HCT116 (cell line): ENCODE measurements at regions not wholly inside any gene's neighbourhood (a gene's known extent, or its start where the extent isn't known, plus 50 kb on each side); places are given as distances from the start of the nearest gene placed in this dataset.

Experiments used
- ATAC-seq: fragments of 200-7000 bp; cut with Tn5 transposase; 2 replicates; pipeline ENCODE4 v1.9.1; 2020; ENCODE audit warnings: mild to moderate bottlenecking, moderate library complexity
- BruUV-seq: library from RNA; stranded (reverse); fragments of 400-500 nt; replicated peaks from 2 replicates; lab custom pipeline; 2021; lab: Mats Ljungman, UMichigan
- CTCF ChIA-PET: fragments of 300-600 bp; sonication (Branson Sonifier 250); formaldehyde crosslinking; loops from one replicate; lab custom pipeline; 2021; ENCODE audit warnings: antibody characterized with exemption; lab: Charles Lee
- POLR2A ChIA-PET: fragments of 300-600, 350-600 bp; sonication (Branson Sonifier 250); formaldehyde crosslinking; loops from one replicate; lab custom pipeline; 2021; ENCODE audit warnings: antibody characterized with exemption; lab: Charles Lee
- RAD21 ChIA-PET, 2 experiments: fragments of 300-600 bp; sonication (Branson Sonifier 250); formaldehyde crosslinking; loops; one replicate each; lab custom pipeline; 2023; ENCODE audit warnings: low total read pairs in 2 of 2; ENCODE audit not compliant: uncharacterized antibody in 2 of 2, unreplicated experiment in 2 of 2, low non-redundant PET in 1 of 2; lab: Charles Lee
- DNase-seq: peaks from one replicate; pipeline ENCODE4 v3.0.0-alpha.2; 2010; ENCODE audit warnings: low read depth, low spot score
- H2AFZ ChIP-seq: fragments of 200-600 bp; shearing (Covaris generic), sonication (generic); 2 replicates; pipeline ENCODE4 v1.6.1; 2017; ENCODE audit warnings: low read depth, mixed run types, mixed read lengths, antibody characterized with exemption, low read length; ENCODE audit not compliant: poor library complexity, severe bottlenecking
- H3K27ac ChIP-seq: 2 replicates; pipeline ENCODE4 v1.5.1; 2012; ENCODE audit warnings: low read depth, low read length
- H3K27me3 ChIP-seq: fragments of 200-600 bp; sonication (generic); 2 replicates; pipeline ENCODE4 v1.6.1; 2016; ENCODE audit warnings: mixed run types, low read length, mixed read lengths; ENCODE audit not compliant: insufficient read depth
- H3K36me3 ChIP-seq, 2 experiments: fragments of 200-500 bp in 1 of 2; fragments of 200-600 bp in 1 of 2; sonication (Bioruptor generic) in 1 of 2; sonication (generic) in 1 of 2; 2 replicates each; pipeline versions ENCODE4 v1.5.1 to v1.6.1; 2014 to 2016; ENCODE audit warnings: low read length in 2 of 2, inconsistent platforms in 1 of 2, mixed read lengths in 1 of 2, mixed run types in 1 of 2; ENCODE audit not compliant: insufficient read depth in 2 of 2, control insufficient read depth in 1 of 2
- H3K4me1 ChIP-seq, 2 experiments: fragments of 200-600 bp in 1 of 2; sonication (generic) in 1 of 2; 2 replicates each; pipeline versions ENCODE4 v1.5.1 to v1.6.1; 2012 to 2017; ENCODE audit warnings: low read length in 2 of 2, inconsistent platforms in 1 of 2, mild to moderate bottlenecking in 1 of 2, mixed read lengths in 1 of 2, mixed run types in 1 of 2, moderate library complexity in 1 of 2; ENCODE audit not compliant: insufficient read depth in 2 of 2, control insufficient read depth in 1 of 2
- H3K4me2 ChIP-seq: fragments of 200-600 bp; sonication (generic); 2 replicates; pipeline ENCODE4 v1.6.1; 2017; ENCODE audit warnings: mixed run types, low read length, mixed read lengths
- H3K4me3 ChIP-seq, 2 experiments: fragments of 200-600 bp in 1 of 2; sonication (generic) in 1 of 2; replicated peaks in 1 of 2; 2 replicates each; pipeline ENCODE4 v1.5.1; 2011 to 2016; ENCODE audit warnings: low read length in 2 of 2, control low read depth in 1 of 2, low read depth in 1 of 2, mild to moderate bottlenecking in 1 of 2, mixed read lengths in 1 of 2, mixed run types in 1 of 2
- H3K79me2 ChIP-seq: fragments of 200-600 bp; sonication (generic); 2 replicates; pipeline ENCODE4 v1.6.1; 2017; ENCODE audit warnings: mild to moderate bottlenecking, mixed run types, low read length, moderate library complexity, mixed read lengths; ENCODE audit not compliant: insufficient read depth
- H3K9ac ChIP-seq: fragments of 200-600 bp; sonication (generic); 2 replicates; pipeline ENCODE4 v1.6.1; 2016; ENCODE audit warnings: low read length, mixed read lengths
- H3K9me2 ChIP-seq: fragments of 200-600 bp; sonication (generic), shearing (Covaris generic); 2 replicates; pipeline ENCODE4 v1.6.1; 2017; ENCODE audit warnings: mixed run types, mild to moderate bottlenecking, moderate library complexity; ENCODE audit not compliant: insufficient read depth
- H3K9me3 ChIP-seq, 2 experiments: fragments of 200-500 bp in 1 of 2; fragments of 200-600 bp in 1 of 2; sonication (Bioruptor generic) in 1 of 2; sonication (generic) in 1 of 2; 2 replicates each; pipeline ENCODE4 v1.6.1; 2014 to 2017; ENCODE audit warnings: low read length in 2 of 2, mixed read lengths in 2 of 2, inconsistent platforms in 1 of 2, low read depth in 1 of 2, mild to moderate bottlenecking in 1 of 2, mixed run types in 1 of 2, moderate library complexity in 1 of 2; ENCODE audit not compliant: control insufficient read depth in 1 of 2, insufficient read depth in 1 of 2
- H4K20me1 ChIP-seq: fragments of 200-600 bp; sonication (generic), shearing (Covaris generic); 2 replicates; pipeline ENCODE4 v1.6.1; 2017; ENCODE audit warnings: mixed run types, mild to moderate bottlenecking, moderate library complexity; ENCODE audit not compliant: insufficient read depth
- EGR1 ChIP-seq: IDR thresholded peaks from 2 replicates; pipeline ENCODE4 v1.6.1; 2012; ENCODE audit warnings: low read depth
- ELF1 ChIP-seq: IDR thresholded peaks from 2 replicates; pipeline ENCODE4 v1.6.1; 2012; ENCODE audit warnings: low read depth, borderline replicate concordance
- FOSL1 ChIP-seq: IDR thresholded peaks from 2 replicates; pipeline ENCODE4 v1.6.1; 2012; ENCODE audit warnings: low read depth
- POLR2AphosphoS5 ChIP-seq: IDR thresholded peaks from 2 replicates; pipeline ENCODE4 v1.6.1; 2011; ENCODE audit warnings: mild to moderate bottlenecking, low read depth, low read length, moderate library complexity
- REST ChIP-seq: IDR thresholded peaks from 2 replicates; pipeline ENCODE4 v1.6.1; 2012; ENCODE audit warnings: low read depth
- SIN3A ChIP-seq: IDR thresholded peaks from 2 replicates; pipeline ENCODE4 v1.6.1; 2012; ENCODE audit warnings: low read depth
- SP1 ChIP-seq: IDR thresholded peaks from 2 replicates; pipeline ENCODE4 v1.6.1; 2012; ENCODE audit warnings: low read depth
- ZNF274 ChIP-seq: fragments of 200-500 bp; sonication (Bioruptor generic); IDR thresholded peaks from 2 replicates; pipeline ENCODE4 v1.6.1; 2014; ENCODE audit warnings: mild to moderate bottlenecking, low read depth, low read length, inconsistent platforms
- intact Hi-C: fragments of 100-400 bp; cut with micrococcal nuclease; formaldehyde crosslinking; loops from 2 replicates; pipeline ENCODE4 v1.10.0; 2022

DNA sequence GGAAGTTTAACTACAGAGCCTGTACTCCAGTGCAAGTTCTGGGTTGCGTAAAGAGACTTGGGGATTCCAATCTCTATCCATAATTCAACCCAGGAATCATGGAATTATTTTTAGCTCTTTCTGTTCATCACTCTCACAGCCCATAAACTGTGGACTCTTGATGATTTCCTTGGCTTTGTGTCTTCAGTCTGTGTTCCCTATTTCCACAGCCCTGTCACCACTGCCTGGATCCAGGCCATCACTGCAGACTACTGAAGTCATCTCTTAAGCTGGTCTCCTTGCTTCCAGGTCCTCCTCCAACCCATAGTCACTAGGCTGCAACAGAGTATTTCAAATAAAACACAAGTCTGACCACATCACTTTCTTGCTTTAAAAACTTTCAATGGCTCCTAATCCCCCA lies 211.7 kb downstream of the PLK2 start (continued):
- TF ChIP-seq REST (no peak), ELF1 (no peak)

DNA sequence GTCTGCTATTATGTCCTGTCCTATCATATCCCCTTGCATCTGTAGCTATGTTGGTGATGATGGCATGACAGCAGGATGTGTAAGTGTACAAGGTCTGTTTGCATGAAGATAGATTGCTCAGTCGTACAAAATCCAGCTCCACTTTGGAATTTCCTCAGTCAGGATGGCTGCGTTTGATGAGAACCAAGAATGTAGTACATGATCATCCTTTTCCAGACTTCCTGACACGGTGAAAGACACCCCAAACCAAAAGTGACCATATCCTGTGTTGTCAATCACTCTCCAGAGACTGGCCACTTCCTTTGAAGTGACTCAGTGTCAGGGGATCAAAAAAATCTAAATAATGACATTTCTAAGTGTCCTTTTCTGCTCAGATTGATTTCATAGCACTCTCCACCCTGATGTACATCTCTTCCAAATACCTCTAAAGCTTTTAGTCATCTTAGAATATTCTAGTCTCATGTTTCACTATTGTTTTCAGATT lies 213.4 kb downstream of the PLK2 start:
- no peaks in the 10 kb centered on the region for H3K9me3 ChIP-seq
- no peak overlapping the region for H3K4me2 ChIP-seq
- H2AFZ ChIP-seq, result no peak overlapping the region
- intact Hi-C loops, result no loop called here
- no peaks in the 10 kb centered on the region for H3K79me2 ChIP-seq
- H3K4me3 ChIP-seq, result no peak overlapping the region
- CTCF ChIA-PET, result no interaction called here
- no TSS peak for BruUV-seq
- H3K27me3 ChIP-seq, result no peaks in the 10 kb centered on the region
- H3K9me2 ChIP-seq, result no peaks in the 10 kb centered on the region
- peaks cover 0 to under 1% of the 10 kb centered on the region in 2 experiments; a peak in 1 of 4 replicates for H3K4me1 ChIP-seq
- DNase-seq (no peak), ATAC-seq (no peak)
- TF ChIP-seq SIN3A (no peak), EGR1 (no peak), POLR2AphosphoS5 (no peak), ZNF274 (no peak), SP1 (no peak), FOSL1 (no peak)
- no peak overlapping the region for H3K9ac ChIP-seq
- no peak overlapping the region for H3K27ac ChIP-seq
- no peaks in the 10 kb centered on the region for H3K36me3 ChIP-seq
- RAD21 ChIA-PET, result no interaction called here
- POLR2A ChIA-PET, result no interaction called here
- no peaks in the 10 kb centered on the region for H4K20me1 ChIP-seq
